ENCODE measurements at regions not wholly inside any gene's neighbourhood (a gene's known extent, or its start where the extent isn't known, plus 50 kb on each side); places are given as distances from the start of the nearest gene placed in this dataset.
A peak's percentile ranks its signal among the peaks of the same experiment; 100 is the strongest.

DNA sequence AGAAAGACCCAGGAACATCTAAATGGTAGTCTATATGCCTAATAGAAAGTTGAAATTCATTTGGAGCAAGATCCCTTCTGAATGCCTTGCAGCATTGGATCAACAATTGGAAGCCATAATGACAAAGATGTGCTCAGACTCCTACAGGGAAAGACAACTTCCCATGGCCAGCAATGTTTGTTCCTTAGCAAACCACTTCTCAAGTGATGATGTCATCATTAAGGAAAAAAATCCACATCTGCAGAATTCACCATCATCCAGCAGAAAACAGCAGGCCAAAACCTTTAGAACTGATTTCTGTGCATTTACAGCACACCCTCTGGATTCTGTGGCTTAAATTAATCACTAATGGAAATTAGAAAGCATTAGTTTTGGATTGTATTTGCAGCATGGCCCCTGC, 82.4 kb upstream of the ZIC3 start:
- DNase-seq (ENCODE audit: low spot score), result no peak

GRCh38 chrX:137482136-137482535, 83.8 kb upstream of the ZIC3 start:
- DNase-seq (ENCODE audit: low spot score), result no peak

GRCh38 chrX:137479386-137479785, 86.5 kb upstream of the ZIC3 start:
- DNase-seq (ENCODE audit: low spot score), result no peak

GRCh38 chrX:137441711-137442110, 124.2 kb upstream of the ZIC3 start:
- no peak for DNase-seq (ENCODE audit: low spot score)

- peak; percentile 6 for DNase-seq (ENCODE audit: low spot score)
Observed at GRCh38 chrX:137432609-137433008, 133.3 kb upstream of the ZIC3 start.

- DNase-seq (ENCODE audit: low spot score), result no peak
Observed at GRCh38 chrX:137431693-137432488, 134.0 kb upstream of the ZIC3 start.

DNA sequence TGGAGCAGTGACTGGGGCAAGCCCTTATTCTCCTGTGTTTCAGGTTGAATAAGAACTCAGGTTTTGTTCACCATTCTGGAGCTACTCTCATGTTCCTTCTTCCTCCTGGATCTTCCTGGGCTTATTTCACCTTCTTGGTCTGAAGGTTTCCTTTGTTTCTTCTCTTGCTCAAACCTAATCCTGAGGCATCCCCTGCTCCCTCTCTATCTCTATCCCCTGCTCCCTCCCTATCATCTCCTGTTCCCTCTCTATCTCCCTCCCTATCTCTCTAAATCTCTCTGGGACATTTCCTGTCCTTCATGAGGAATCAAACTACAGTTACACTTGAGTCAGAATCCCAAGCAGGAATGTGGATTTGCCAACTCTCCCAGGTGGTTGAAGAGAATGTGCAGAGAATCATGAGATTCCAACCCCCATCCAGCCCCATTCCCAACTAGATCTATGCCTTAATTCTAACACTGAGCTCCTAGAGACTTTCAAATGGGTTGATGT, 134.9 kb upstream of the ZIC3 start:
- no peak for DNase-seq (ENCODE audit: low spot score)

DNA sequence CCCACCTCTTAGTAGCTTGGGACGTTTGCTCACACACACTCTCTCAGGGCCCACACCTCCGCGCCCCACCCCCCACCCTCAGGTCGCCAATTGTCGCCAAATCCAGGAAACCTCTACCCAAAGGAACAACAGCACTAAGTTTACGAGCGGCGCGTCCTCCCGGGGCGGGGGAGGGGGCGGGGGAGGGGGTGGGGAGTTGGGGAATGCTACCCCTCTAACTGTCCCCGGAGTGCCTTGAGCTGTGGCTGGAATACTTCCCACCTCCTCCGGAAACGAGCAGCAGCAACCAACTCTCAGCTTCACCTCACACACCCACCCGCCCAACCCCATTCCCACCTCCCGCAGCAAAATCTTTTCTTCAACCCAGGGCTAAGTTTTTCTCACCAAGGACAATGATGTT, 135.6 kb upstream of the ZIC3 start:
- no peak for DNase-seq (ENCODE audit: low spot score)

DNA sequence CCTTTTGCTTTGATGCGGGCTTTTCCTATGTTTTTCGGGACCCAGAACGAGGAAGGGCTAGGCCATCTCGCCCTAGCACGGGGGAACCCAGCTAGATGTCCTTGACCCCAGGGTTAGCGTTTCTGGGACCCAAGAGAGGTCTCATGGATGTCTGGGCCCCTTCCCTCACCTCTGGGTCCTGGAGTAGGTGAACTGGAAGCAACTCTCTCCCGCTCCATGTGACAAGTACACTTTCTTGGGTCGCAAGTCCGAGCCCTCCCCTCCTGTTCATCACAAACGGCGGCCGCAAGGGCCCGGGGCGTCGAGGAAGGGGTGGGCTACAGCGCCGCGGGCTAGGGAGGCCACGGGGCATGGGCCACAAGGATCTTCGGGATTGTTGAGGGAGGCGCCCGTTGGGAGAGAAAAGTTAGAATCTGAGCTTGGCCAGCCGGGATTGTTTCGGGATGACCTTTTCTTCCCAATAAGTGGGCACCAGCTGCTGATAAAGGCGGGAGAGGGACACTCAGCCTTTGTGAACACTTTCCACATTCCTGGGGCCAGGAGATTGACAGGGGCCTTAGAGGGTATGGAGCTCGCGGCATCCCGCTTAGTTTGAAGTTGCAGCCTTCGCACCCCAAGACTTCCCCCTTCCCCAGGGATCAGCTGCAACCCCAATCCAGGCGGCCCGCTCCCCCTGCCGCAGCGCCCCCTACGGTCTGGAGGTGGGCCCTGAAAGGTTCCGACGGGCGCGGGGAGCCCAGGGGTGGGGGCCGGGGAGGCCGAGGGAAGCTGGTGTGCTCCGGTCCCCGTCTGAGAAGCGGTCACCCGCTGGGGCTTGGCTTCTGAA, 136.9 kb upstream of the ZIC3 start:
- no peak for DNase-seq (ENCODE audit: low spot score)

DNA sequence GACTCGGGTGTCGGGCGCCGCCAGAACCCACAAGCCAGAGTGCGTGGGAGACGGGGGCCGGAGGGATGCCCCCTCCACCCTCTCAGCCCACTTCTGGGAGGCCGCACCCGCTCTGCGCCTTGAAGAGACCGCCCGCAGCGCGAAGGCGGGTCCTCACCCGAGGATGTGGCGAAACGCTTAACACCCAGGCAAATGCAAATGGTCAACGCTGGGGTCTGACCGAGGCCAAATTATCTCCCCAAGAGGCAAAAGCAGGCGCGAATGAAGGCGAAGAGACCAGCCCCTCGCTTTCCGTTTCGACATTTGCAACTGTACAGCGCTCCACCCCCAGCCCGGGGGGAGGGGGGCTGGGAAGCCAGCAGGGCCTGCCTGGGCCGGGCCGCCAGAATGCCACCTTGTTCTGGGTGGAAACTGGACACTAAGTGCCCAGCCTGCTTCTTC, 137.7 kb upstream of the ZIC3 start:
- no peak for DNase-seq (ENCODE audit: low spot score)

GRCh38 chrX:137427816-137428215, 138.1 kb upstream of the ZIC3 start:
- no peak for DNase-seq (ENCODE audit: low spot score)

DNA sequence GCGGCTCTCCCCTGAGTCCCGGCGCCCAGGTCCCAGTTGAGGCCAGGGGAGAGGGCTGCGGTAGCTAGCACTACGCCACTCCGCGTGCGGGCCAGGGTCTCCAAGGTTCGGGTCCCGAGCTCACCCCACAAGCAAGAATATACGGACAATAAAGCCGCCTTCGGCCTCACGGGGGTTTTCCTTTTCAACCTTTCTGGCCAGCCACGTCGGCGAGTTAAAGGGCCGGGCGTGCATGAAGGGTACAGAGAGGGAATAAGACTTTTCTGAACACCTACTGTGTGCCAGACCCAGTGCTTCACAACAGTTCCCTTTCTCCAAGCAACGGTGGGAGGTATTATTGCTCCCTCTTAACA, 138.5 kb upstream of the ZIC3 start:
- no peak for DNase-seq (ENCODE audit: low spot score)

- DNase-seq (ENCODE audit: low spot score), result no peak
Observed at GRCh38 chrX:137426695-137427425, 139.1 kb upstream of the ZIC3 start.

GRCh38 chrX:137425986-137426385, 139.9 kb upstream of the ZIC3 start:
- no peak for DNase-seq (ENCODE audit: low spot score)

- DNase-seq (ENCODE audit: low spot score), result no peak
Observed at GRCh38 chrX:137425273-137425902, 140.5 kb upstream of the ZIC3 start.

GRCh38 chrX:137424679-137425078, 141.2 kb upstream of the ZIC3 start:
- no peak for DNase-seq (ENCODE audit: low spot score)

- DNase-seq (ENCODE audit: low spot score), result no peak
Observed at GRCh38 chrX:137423241-137423640, 142.7 kb upstream of the ZIC3 start.

GRCh38 chrX:137418086-137418485, 147.8 kb upstream of the ZIC3 start:
- no peak for DNase-seq (ENCODE audit: low spot score)

GRCh38 chrX:137413190-137413589, 152.7 kb upstream of the ZIC3 start:
- no peak for DNase-seq (ENCODE audit: low spot score)

DNA sequence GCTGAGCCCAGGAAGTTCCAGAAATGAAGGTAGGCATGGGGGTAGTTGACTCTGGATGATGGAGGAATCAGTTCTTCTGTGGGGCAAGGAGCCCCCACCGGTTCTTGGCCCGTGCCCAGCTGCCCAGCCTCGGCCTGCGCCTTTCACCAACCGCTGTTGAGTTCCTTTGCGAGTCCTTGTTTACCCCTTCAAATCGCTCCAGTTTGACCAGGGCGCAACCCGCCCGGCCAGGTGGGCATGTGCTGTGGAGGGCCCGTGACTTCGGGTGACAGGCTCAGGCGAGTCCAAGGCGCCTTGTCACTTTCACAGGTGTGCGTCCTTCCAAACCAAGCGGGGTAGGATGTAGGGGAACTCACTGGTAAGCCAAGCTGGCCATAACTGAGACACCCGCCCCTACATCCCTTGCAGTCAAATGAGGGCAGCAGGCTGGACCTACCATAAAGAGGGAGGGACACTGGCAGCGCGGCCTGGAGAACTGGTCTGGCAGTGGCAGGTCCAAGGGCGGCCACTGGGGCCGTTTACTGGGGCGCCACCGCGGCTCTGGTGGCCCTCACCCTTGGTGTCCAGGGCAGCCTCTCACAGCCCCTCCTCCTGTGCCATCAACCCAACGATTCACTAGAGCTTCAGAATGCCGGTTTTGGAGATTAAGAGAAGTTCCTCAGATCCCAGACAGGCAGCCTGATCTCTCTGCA, 160.3 kb upstream of the ZIC3 start:
- DNase-seq (ENCODE audit: low spot score), result no peak

GRCh38 chrX:137401092-137401491, 164.8 kb upstream of the ZIC3 start:
- DNase-seq (ENCODE audit: low spot score), result no peak
